ENCODE measurements at regions not wholly inside any gene's neighbourhood (a gene's known extent, or its start where the extent isn't known, plus 50 kb on each side); places are given as distances from the start of the nearest gene placed in this dataset.
"Not testable (repeated sequence)": the region's sequence is repeated elsewhere in the genome, so short reads cannot be mapped to it uniquely, and the experiment has no call there.

DNA sequence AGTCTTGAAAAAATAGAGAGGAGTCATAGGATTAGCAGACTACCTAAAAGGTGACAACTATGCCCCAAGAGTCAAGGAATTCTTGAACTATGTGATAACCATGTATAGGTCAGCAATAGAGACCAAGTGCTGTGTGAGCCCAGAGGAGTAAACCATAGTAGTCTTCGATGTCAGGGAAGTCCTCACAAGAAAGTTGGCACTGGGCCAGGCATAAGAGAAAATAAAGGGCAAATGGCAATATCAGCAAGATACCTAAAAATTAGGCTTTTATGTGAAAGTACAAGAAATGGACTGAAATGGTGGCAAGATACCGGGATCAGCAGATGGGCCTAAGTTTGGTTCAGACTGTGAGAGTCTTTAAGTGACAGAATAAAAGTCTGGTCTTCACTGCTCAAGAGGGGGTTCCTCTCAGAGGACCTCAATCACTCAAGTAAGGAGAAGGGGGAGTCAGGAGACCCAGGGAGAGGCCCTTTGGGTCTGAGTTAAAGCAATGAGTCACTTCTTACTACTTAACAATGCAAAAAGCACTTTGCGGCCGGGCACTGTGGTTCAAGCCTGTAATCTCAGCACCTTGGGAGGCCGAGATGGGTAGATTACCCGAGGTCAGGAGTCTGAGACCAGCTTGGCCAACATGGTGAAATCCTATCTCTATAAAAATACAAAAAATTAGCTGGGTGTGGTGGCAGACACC lies 95.0 kb downstream of the TEX35 start:
- Histone ChIP-seq H3K27me3 (no peaks in the 10 kb centered on the region), H3K4me3 (no peak overlapping the region), H3K4me1 (ENCODE audit: insufficient read depth) (no peaks in the 10 kb centered on the region), H3K27ac (no peak overlapping the region), H3K36me3 (no peaks in the 10 kb centered on the region), H3K9me3 (no peaks in the 10 kb centered on the region)
- TF ChIP-seq POLR2A (IDR thresholded peaks at IDR 0.05): no peak
- intact Hi-C loops (cut with DNase I): no loop called here
- WGBS, 3 donors: 87 to 92% (median 90%) methylated on average over 6 of the region's 6 CpGs
- no peak for DNase-seq

DNA sequence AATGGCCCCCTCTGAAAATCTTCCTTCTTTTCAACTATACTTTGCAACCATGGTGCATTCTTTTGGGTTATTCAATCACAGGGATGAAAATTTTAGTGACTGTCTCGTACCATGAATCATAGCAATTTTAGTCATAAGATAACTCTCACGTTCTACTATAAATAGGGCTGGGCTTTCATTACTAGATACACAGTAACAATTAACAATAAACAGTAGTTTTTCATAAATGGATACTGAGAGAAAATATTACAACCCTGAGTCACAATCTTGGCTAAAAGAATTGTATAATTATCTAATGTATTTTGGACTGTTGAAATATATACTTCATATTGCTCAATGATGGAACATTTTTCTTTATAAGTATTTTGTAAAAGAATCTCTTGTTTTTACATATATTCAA lies 96.1 kb downstream of the TEX35 start:
- intact Hi-C loops (cut with DNase I): no loop called here
- no peaks in the 10 kb centered on the region for H3K36me3 ChIP-seq
- DNase-seq: no peak
- no peak overlapping the region for H3K27ac ChIP-seq
- WGBS, 3 donors: 7 to 15% (median 15%) methylated on average over 2 of the region's 2 CpGs
- TF ChIP-seq, protein P1, sequence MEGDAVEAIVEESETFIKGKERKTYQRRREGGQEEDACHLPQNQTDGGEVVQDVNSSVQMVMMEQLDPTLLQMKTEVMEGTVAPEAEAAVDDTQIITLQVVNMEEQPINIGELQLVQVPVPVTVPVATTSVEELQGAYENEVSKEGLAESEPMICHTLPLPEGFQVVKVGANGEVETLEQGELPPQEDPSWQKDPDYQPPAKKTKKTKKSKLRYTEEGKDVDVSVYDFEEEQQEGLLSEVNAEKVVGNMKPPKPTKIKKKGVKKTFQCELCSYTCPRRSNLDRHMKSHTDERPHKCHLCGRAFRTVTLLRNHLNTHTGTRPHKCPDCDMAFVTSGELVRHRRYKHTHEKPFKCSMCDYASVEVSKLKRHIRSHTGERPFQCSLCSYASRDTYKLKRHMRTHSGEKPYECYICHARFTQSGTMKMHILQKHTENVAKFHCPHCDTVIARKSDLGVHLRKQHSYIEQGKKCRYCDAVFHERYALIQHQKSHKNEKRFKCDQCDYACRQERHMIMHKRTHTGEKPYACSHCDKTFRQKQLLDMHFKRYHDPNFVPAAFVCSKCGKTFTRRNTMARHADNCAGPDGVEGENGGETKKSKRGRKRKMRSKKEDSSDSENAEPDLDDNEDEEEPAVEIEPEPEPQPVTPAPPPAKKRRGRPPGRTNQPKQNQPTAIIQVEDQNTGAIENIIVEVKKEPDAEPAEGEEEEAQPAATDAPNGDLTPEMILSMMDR (IDR thresholded peaks at IDR 0.05): no peak
- TF ChIP-seq POLR2A (IDR thresholded peaks at IDR 0.05): no peak
- TF ChIP-seq EP300 (IDR thresholded peaks at IDR 0.05): no peak
- no peaks in the 10 kb centered on the region for H3K4me1 ChIP-seq (ENCODE audit: insufficient read depth)
- H3K27me3 ChIP-seq: no peaks in the 10 kb centered on the region
- no peaks in the 10 kb centered on the region for H3K9me3 ChIP-seq
- H3K4me3 ChIP-seq: no peak overlapping the region

DNA sequence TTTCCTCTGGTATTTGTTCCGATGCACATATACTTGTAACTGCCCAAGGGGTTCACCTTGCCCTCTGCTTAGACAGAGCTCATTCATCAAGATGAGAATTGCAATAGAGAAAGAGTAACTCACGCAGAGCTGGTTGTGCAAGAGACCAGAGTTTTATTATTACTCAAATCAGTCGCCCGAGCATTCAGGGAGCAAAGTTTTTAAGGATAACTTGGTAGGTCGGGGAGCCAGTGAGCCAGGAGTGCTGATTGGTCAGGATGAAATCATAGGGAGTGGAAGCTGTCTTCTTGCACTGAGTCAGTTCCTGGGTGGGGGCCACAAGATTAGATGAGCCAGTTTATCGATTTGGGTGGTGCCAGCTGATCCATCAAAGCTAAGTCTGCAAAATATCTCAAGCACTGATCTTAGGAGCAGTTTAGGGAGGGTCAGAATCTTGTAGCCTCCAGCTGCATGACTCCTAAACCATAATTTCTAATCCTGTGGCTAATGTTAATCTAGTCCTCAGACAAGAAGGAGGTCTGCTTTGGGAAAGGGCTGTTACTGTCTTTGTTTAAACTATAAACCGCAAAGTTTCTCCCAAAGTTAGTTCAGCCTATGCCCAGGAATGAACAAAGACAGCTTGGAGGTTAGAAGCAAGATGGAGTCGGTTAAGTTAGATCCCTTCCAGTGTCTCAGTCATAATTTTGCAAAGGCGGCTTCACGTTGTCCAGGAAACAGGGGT lies 97.9 kb downstream of the TEX35 start:
- 76 to 85% (median 85%) methylated on average over 10 of the region's 10 CpGs for WGBS, 3 donors
- H3K4me1 ChIP-seq (ENCODE audit: insufficient read depth); DNase-seq; H3K9me3 ChIP-seq; H3K4me3 ChIP-seq; intact Hi-C loops (cut with DNase I); H3K36me3 ChIP-seq; H3K27ac ChIP-seq; H3K27me3 ChIP-seq: not testable (repeated sequence)

DNA sequence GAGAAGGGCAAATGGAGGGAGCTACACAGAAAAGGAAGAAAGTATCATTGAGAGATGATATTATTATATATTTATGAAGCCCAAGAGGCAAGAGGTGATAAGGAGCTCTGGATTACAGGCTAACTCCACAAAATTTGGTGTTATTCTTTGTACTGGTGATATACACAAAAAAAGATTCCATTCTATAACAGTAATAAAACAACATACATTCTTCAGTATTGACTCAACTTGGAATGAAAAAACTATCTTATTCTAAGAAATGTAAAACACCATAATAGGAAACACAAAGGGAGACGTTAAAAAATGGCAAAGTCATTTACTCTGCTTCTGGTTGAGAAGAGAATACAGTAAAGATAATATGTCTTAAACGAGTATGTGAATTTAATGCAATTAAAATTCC lies 99.4 kb downstream of the TEX35 start:
- no peak overlapping the region for H3K4me3 ChIP-seq

DNA sequence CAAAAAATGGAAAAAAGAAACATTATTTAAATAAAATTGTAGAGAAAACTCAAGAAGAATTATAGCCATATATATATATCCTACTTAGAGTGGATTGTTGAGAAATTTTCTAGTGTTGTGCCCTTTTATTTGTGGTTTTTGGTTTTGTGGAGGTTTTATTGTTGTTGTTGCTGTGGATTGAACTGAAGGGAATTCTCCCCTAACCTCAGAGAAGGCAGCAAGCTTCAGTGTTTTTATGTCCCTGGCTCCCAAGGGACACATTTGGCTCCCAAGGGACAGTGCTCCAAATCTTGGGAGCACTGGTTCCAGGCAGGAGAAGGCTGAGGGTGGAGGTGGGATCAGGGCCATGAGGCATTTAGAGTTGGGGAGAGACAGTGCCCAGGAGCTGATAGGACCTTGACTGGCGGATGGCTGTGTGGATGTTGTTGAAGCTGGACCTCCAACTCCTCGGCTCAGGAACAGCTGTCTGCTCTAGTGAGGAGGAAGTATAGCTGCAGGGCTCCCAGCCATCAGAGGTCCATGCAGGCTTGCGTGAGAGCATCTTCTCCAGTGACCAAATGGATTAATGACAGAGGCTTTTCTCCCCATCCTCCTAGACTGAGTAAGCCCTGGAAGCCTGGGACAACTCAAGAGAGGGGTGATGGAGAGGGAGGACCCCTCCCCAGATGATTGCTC lies 100.5 kb downstream of the TEX35 start:
- intact Hi-C loops (cut with DNase I): loop anchor here in 1 of 4 donors (2.0 kb wide), 1 partner anchor 31 kb away; no protein-coding TSS in a partner anchor
- no peak overlapping the region for H3K27ac ChIP-seq
- whole genome bisulfite sequencing, 3 donors: 88 to 90% (median 90%) methylated on average over 3 of the region's 3 CpGs

More for the DNA sequence above, 99.4 kb downstream of the TEX35 start:
- no peaks in the 10 kb centered on the region for H3K27me3 ChIP-seq
- H3K36me3 ChIP-seq: no peaks in the 10 kb centered on the region
- intact Hi-C loops (cut with DNase I): loop anchor here in 1 of 4 donors (2.0 kb wide), 1 partner anchor 29 kb away; no protein-coding TSS in a partner anchor
- no peaks in the 10 kb centered on the region for H3K9me3 ChIP-seq
- WGBS, 3 donors: 14 to 20% (median 16%) methylated on average over 2 of the region's 2 CpGs
- H3K4me1 ChIP-seq (ENCODE audit: insufficient read depth): no peaks in the 10 kb centered on the region
- H3K27ac ChIP-seq: no peak overlapping the region
- no peak for TF ChIP-seq POLR2A (IDR thresholded peaks at IDR 0.05)
- no peak for TF ChIP-seq EP300 (IDR thresholded peaks at IDR 0.05)
- TF ChIP-seq, protein P1 (IDR thresholded peaks at IDR 0.05): no peak
- no peak for DNase-seq

More for the DNA sequence above, 100.5 kb downstream of the TEX35 start:
- Histone ChIP-seq H3K4me3 (no peak overlapping the region), H3K36me3 (no peaks in the 10 kb centered on the region), H3K27me3 (no peaks in the 10 kb centered on the region), H3K4me1 (ENCODE audit: insufficient read depth) (no peaks in the 10 kb centered on the region), H3K9me3 (no peaks in the 10 kb centered on the region)
- TF ChIP-seq POLR2A (IDR thresholded peaks at IDR 0.05) (no peak), EP300 (IDR thresholded peaks at IDR 0.05) (no peak)
- TF ChIP-seq, protein P1 (IDR thresholded peaks at IDR 0.05): no peak
- no peak for DNase-seq

Data from ovary (tissue), 7 donors.